ENCODE measurements at regions not wholly inside any gene's neighbourhood (a gene's known extent, or its start where the extent isn't known, plus 50 kb on each side); places are given as distances from the start of the nearest gene placed in this dataset.

- no peaks in the 10 kb centered on the region for H3K4me1 ChIP-seq (ENCODE audit: control insufficient read depth in 1 of 2, insufficient read depth in 2 of 2, low read length in 2 of 2)
- no peak for DNase-seq
- no CpG with 5 or more reads among the region's 6 CpGs for WGBS (ENCODE audit: extremely low coverage, insufficient coverage, insufficient read length)
These were observed 112.6 kb upstream of the KBTBD8 start for GRCh38 chr3:66885326-66886000.

GRCh38 chr3:66889750-66890494 is 108.2 kb upstream of the KBTBD8 start:
- H3K36me3 ChIP-seq (ENCODE audit: control insufficient read depth in 1 of 2, insufficient read depth in 2 of 2, low read length in 2 of 2): no peaks in the 10 kb centered on the region
- no peaks in the 10 kb centered on the region for H3K27me3 ChIP-seq (ENCODE audit: insufficient read depth, low read length)
- no peak overlapping the region for H4K8ac ChIP-seq (ENCODE audit: low read depth, low read length)
- DNase-seq: no peak
- no peaks in the 10 kb centered on the region for H3K9me3 ChIP-seq (ENCODE audit: insufficient read depth, low read depth, low read length)
- H3K23ac ChIP-seq (ENCODE audit: low read length): no peak overlapping the region
- no CpG with 5 or more reads among the region's 11 CpGs for WGBS (ENCODE audit: extremely low coverage, insufficient coverage, insufficient read length)
- no peak overlapping the region for H3K9ac ChIP-seq (ENCODE audit: low read length)
- no peak overlapping the region for H3K18ac ChIP-seq (ENCODE audit: low read length)
- H3K14ac ChIP-seq (ENCODE audit: low read length): no peak overlapping the region
- H2BK5ac ChIP-seq (ENCODE audit: low read depth, low read length, poor library complexity): no peak overlapping the region
- no peak overlapping the region for H2AK5ac ChIP-seq (ENCODE audit: low read length)
- no peak overlapping the region for H2BK12ac ChIP-seq (ENCODE audit: low read length)
- no peak overlapping the region for H4K12ac ChIP-seq (ENCODE audit: low read depth, low read length)
- no peaks in the 10 kb centered on the region for H3K79me1 ChIP-seq (ENCODE audit: low read length)
- no peaks in the 10 kb centered on the region for H3K4me1 ChIP-seq (ENCODE audit: control insufficient read depth in 1 of 2, insufficient read depth in 2 of 2, low read length in 2 of 2)
- no peak overlapping the region for H4K91ac ChIP-seq (ENCODE audit: low read depth, low read length)
- H3K27ac ChIP-seq (ENCODE audit: low read depth, low read length): no peak overlapping the region
- H3K79me2 ChIP-seq (ENCODE audit: control insufficient read depth, insufficient read depth, low read length, poor library complexity): no peaks in the 10 kb centered on the region
- H2BK120ac ChIP-seq (ENCODE audit: insufficient read depth, low read length, poor library complexity): no peak overlapping the region
- H2AFZ ChIP-seq (ENCODE audit: insufficient read depth, low read length, poor library complexity): no peak overlapping the region
- H3K4me3 ChIP-seq (ENCODE audit: low read depth, low read length): no peak overlapping the region
- no peak overlapping the region for H3K4me2 ChIP-seq (ENCODE audit: low read length)
- no peak overlapping the region for H3K4ac ChIP-seq (ENCODE audit: low read depth, low read length)

More at GRCh38 chr3:66885326-66886000, 112.6 kb upstream of the KBTBD8 start:
- no peak overlapping the region for H4K12ac ChIP-seq (ENCODE audit: low read depth, low read length)
- H3K79me1 ChIP-seq (ENCODE audit: low read length): no peaks in the 10 kb centered on the region
- H3K36me3 ChIP-seq (ENCODE audit: control insufficient read depth in 1 of 2, insufficient read depth in 2 of 2, low read length in 2 of 2): no peaks in the 10 kb centered on the region
- no peak overlapping the region for H4K91ac ChIP-seq (ENCODE audit: low read depth, low read length)
- H3K4me3 ChIP-seq (ENCODE audit: low read depth, low read length): no peak overlapping the region
- no peak overlapping the region for H2BK5ac ChIP-seq (ENCODE audit: low read depth, low read length, poor library complexity)
- no peaks in the 10 kb centered on the region for H3K27me3 ChIP-seq (ENCODE audit: insufficient read depth, low read length)
- no peak overlapping the region for H2BK12ac ChIP-seq (ENCODE audit: low read length)
- no peak overlapping the region for H3K18ac ChIP-seq (ENCODE audit: low read length)
- no peak overlapping the region for H3K27ac ChIP-seq (ENCODE audit: low read depth, low read length)
- no peak overlapping the region for H4K8ac ChIP-seq (ENCODE audit: low read depth, low read length)
- H2BK120ac ChIP-seq (ENCODE audit: insufficient read depth, low read length, poor library complexity): no peak overlapping the region
- no peak overlapping the region for H2AFZ ChIP-seq (ENCODE audit: insufficient read depth, low read length, poor library complexity)
- H2AK5ac ChIP-seq (ENCODE audit: low read length): no peak overlapping the region
- H3K14ac ChIP-seq (ENCODE audit: low read length): no peak overlapping the region
- no peak overlapping the region for H3K23ac ChIP-seq (ENCODE audit: low read length)
- no peak overlapping the region for H3K4ac ChIP-seq (ENCODE audit: low read depth, low read length)
- no peaks in the 10 kb centered on the region for H3K79me2 ChIP-seq (ENCODE audit: control insufficient read depth, insufficient read depth, low read length, poor library complexity)
- no peak overlapping the region for H3K4me2 ChIP-seq (ENCODE audit: low read length)
- H3K9me3 ChIP-seq (ENCODE audit: insufficient read depth, low read depth, low read length): no peaks in the 10 kb centered on the region
- H3K9ac ChIP-seq (ENCODE audit: low read length): no peak overlapping the region

- Histone ChIP-seq H3K23ac (ENCODE audit: low read length) (no peak overlapping the region), H3K4me2 (ENCODE audit: low read length) (no peak overlapping the region), H4K12ac (ENCODE audit: low read depth, low read length) (no peak overlapping the region), H3K27ac (ENCODE audit: low read depth, low read length) (no peak overlapping the region), H4K8ac (ENCODE audit: low read depth, low read length) (no peak overlapping the region), H3K14ac (ENCODE audit: low read length) (no peak overlapping the region), H3K18ac (ENCODE audit: low read length) (no peak overlapping the region), H4K91ac (ENCODE audit: low read depth, low read length) (no peak overlapping the region), H2BK12ac (ENCODE audit: low read length) (no peak overlapping the region), H3K36me3 (ENCODE audit: control insufficient read depth in 1 of 2, insufficient read depth in 2 of 2, low read length in 2 of 2) (no peaks in the 10 kb centered on the region), H3K9me3 (ENCODE audit: insufficient read depth, low read depth, low read length) (no peaks in the 10 kb centered on the region), H3K79me1 (ENCODE audit: low read length) (no peaks in the 10 kb centered on the region), H3K4me3 (ENCODE audit: low read depth, low read length) (no peak overlapping the region), H3K9ac (ENCODE audit: low read length) (no peak overlapping the region), H2BK120ac (ENCODE audit: insufficient read depth, low read length, poor library complexity) (no peak overlapping the region), H2AK5ac (ENCODE audit: low read length) (no peak overlapping the region), H3K4me1 (ENCODE audit: control insufficient read depth in 1 of 2, insufficient read depth in 2 of 2, low read length in 2 of 2) (no peaks in the 10 kb centered on the region), H2BK5ac (ENCODE audit: low read depth, low read length, poor library complexity) (no peak overlapping the region), H3K27me3 (ENCODE audit: insufficient read depth, low read length) (no peaks in the 10 kb centered on the region), H3K79me2 (ENCODE audit: control insufficient read depth, insufficient read depth, low read length, poor library complexity) (no peaks in the 10 kb centered on the region), H3K4ac (ENCODE audit: low read depth, low read length) (no peak overlapping the region), H2AFZ (ENCODE audit: insufficient read depth, low read length, poor library complexity) (no peak overlapping the region)
- WGBS (ENCODE audit: extremely low coverage, insufficient coverage, insufficient read length): no CpG with 5 or more reads among the region's 6 CpGs
- no peak for DNase-seq
These were observed 100.0 kb upstream of the KBTBD8 start for GRCh38 chr3:66898155-66898554.

- no peak overlapping the region for H3K4me3 ChIP-seq (ENCODE audit: low read depth, low read length)
- no peak overlapping the region for H4K12ac ChIP-seq (ENCODE audit: low read depth, low read length)
- no peaks in the 10 kb centered on the region for H3K27me3 ChIP-seq (ENCODE audit: insufficient read depth, low read length)
- no peak overlapping the region for H2BK5ac ChIP-seq (ENCODE audit: low read depth, low read length, poor library complexity)
- no peak overlapping the region for H4K8ac ChIP-seq (ENCODE audit: low read depth, low read length)
- H3K9me3 ChIP-seq (ENCODE audit: insufficient read depth, low read depth, low read length): no peaks in the 10 kb centered on the region
- H3K4me2 ChIP-seq (ENCODE audit: low read length): no peak overlapping the region
- no peak overlapping the region for H2AK5ac ChIP-seq (ENCODE audit: low read length)
- peak; percentile 67 to 85 for DNase-seq
- H3K18ac ChIP-seq (ENCODE audit: low read length): no peak overlapping the region
- no peaks in the 10 kb centered on the region for H3K79me2 ChIP-seq (ENCODE audit: control insufficient read depth, insufficient read depth, low read length, poor library complexity)
- H3K14ac ChIP-seq (ENCODE audit: low read length): no peak overlapping the region
- no peak overlapping the region for H3K23ac ChIP-seq (ENCODE audit: low read length)
- H3K4ac ChIP-seq (ENCODE audit: low read depth, low read length): no peak overlapping the region
- H2AFZ ChIP-seq (ENCODE audit: insufficient read depth, low read length, poor library complexity): no peak overlapping the region
- H3K4me1 ChIP-seq (ENCODE audit: control insufficient read depth in 1 of 2, insufficient read depth in 2 of 2, low read length in 2 of 2): no peaks in the 10 kb centered on the region
- no CpG with 5 or more reads among the region's 2 CpGs for WGBS (ENCODE audit: extremely low coverage, insufficient coverage, insufficient read length)
- H4K91ac ChIP-seq (ENCODE audit: low read depth, low read length): no peak overlapping the region
- H3K36me3 ChIP-seq (ENCODE audit: control insufficient read depth in 1 of 2, insufficient read depth in 2 of 2, low read length in 2 of 2): no peaks in the 10 kb centered on the region
- no peak overlapping the region for H2BK120ac ChIP-seq (ENCODE audit: insufficient read depth, low read length, poor library complexity)
- H2BK12ac ChIP-seq (ENCODE audit: low read length): no peak overlapping the region
- H3K27ac ChIP-seq (ENCODE audit: low read depth, low read length): no peak overlapping the region
- H3K79me1 ChIP-seq (ENCODE audit: low read length): no peaks in the 10 kb centered on the region
- H3K9ac ChIP-seq (ENCODE audit: low read length): no peak overlapping the region
These were observed 93.8 kb upstream of the KBTBD8 start for GRCh38 chr3:66904336-66904735.
